ENCODE measurements at regions not wholly inside any gene's neighbourhood (a gene's known extent, or its start where the extent isn't known, plus 50 kb on each side); places are given as distances from the start of the nearest gene placed in this dataset.

GRCh38 chr2:11067221-11068078 is 87.8 kb upstream of the SLC66A3 start:
- TF ChIP-seq CTCF (IDR thresholded peaks at IDR 0.05; ENCODE audit: low read depth, low read length, missing control alignments), result no peak
- H3K4me3 ChIP-seq (ENCODE audit: low read depth, low read length), result no peak overlapping the region
- no peak for DNase-seq (ENCODE audit: low read depth)

- no peak for DNase-seq (ENCODE audit: low read depth)
- TF ChIP-seq CTCF (IDR thresholded peaks at IDR 0.05; ENCODE audit: low read depth, low read length, missing control alignments), result no peak
- H3K4me3 ChIP-seq (ENCODE audit: low read depth, low read length), result no peak overlapping the region
Observed at GRCh38 chr2:11068079-11068741, 87.1 kb upstream of the SLC66A3 start.

- TF ChIP-seq CTCF (IDR thresholded peaks at IDR 0.05; ENCODE audit: low read depth, low read length, missing control alignments), result no peak
- DNase-seq (ENCODE audit: low read depth), result no peak
Observed at GRCh38 chr2:11068856-11069526, 86.3 kb upstream of the SLC66A3 start.

GRCh38 chr2:11069566-11070185 is 85.6 kb upstream of the SLC66A3 start:
- no peak overlapping the region for H3K4me3 ChIP-seq (ENCODE audit: low read depth, low read length)
- no peak for DNase-seq (ENCODE audit: low read depth)
- TF ChIP-seq CTCF (IDR thresholded peaks at IDR 0.05; ENCODE audit: low read depth, low read length, missing control alignments), result no peak

More at GRCh38 chr2:11068856-11069526, 86.3 kb upstream of the SLC66A3 start:
- no peak overlapping the region for H3K4me3 ChIP-seq (ENCODE audit: low read depth, low read length)

GRCh38 chr2:11071211-11071610 is 84.1 kb upstream of the SLC66A3 start:
- DNase-seq (ENCODE audit: low read depth), result peak; percentile 4
- TF ChIP-seq CTCF (IDR thresholded peaks at IDR 0.05; ENCODE audit: low read depth, low read length, missing control alignments), result no peak
- no peak overlapping the region for H3K4me3 ChIP-seq (ENCODE audit: low read depth, low read length)

- H3K4me3 ChIP-seq (ENCODE audit: low read depth, low read length), result no peak overlapping the region
- no peak for DNase-seq (ENCODE audit: low read depth)
- TF ChIP-seq CTCF (IDR thresholded peaks at IDR 0.05; ENCODE audit: low read depth, low read length, missing control alignments), result no peak
Observed at GRCh38 chr2:11071939-11072338, 83.3 kb upstream of the SLC66A3 start.
